ENCODE measurements at regions not wholly inside any gene's neighbourhood (a gene's known extent, or its start where the extent isn't known, plus 50 kb on each side); places are given as distances from the start of the nearest gene placed in this dataset.

- TF ChIP-seq CTCF (conservative IDR thresholded peaks at IDR 0.05; ENCODE audit: low read length), result no peak
- no peak for TF ChIP-seq EZH2phosphoT487 (IDR thresholded peaks at IDR 0.05; ENCODE audit: borderline replicate concordance, low read depth, low read length)
These were observed 336.7 kb downstream of the LPIN1 start for GRCh38 chr2:12083081-12083581.
